H9 (cell line): ENCODE measurements at regions not wholly inside any gene's neighbourhood (a gene's known extent, or its start where the extent isn't known, plus 50 kb on each side); places are given as distances from the start of the nearest gene placed in this dataset.

Source experiments
- DNase-seq: peaks from one replicate; pipeline ENCODE4 v3.0.0-alpha.2; 2017
- H2AFZ ChIP-seq: one replicate; pipeline ENCODE4 v1.6.1; 2013; ENCODE audit warnings: mild to moderate bottlenecking, low read length, control low read depth, moderate library complexity
- H2AK5ac ChIP-seq: 2 replicates; pipeline ENCODE4 v1.6.1; 2013; ENCODE audit warnings: low read length, control low read depth, mixed read lengths; ENCODE audit not compliant: insufficient read length
- H2BK120ac ChIP-seq: one replicate; pipeline ENCODE4 v1.6.1; 2013; ENCODE audit warnings: low read depth, mild to moderate bottlenecking, low read length, control low read depth, inconsistent platforms; ENCODE audit not compliant: poor library complexity, severe bottlenecking
- H2BK12ac ChIP-seq: 2 replicates; pipeline ENCODE4 v1.6.1; 2013; ENCODE audit warnings: low read length, control low read depth, mixed read lengths, low read depth; ENCODE audit not compliant: insufficient read length
- H2BK15ac ChIP-seq: 2 replicates; pipeline ENCODE4 v1.6.1; 2013; ENCODE audit warnings: low read depth, low read length, control low read depth
- H2BK20ac ChIP-seq: one replicate; pipeline ENCODE4 v1.6.1; 2013; ENCODE audit warnings: low read depth, mild to moderate bottlenecking, low read length, control low read depth, inconsistent platforms; ENCODE audit not compliant: poor library complexity, severe bottlenecking
- H2BK5ac ChIP-seq: 2 replicates; pipeline ENCODE4 v1.6.1; 2013; ENCODE audit warnings: low read length, control low read depth, mixed read lengths; ENCODE audit not compliant: insufficient read length
- H3K14ac ChIP-seq: 2 replicates; pipeline ENCODE4 v1.6.1; 2013; ENCODE audit warnings: low read length, control low read depth; ENCODE audit not compliant: insufficient read depth
- H3K18ac ChIP-seq: 2 replicates; pipeline ENCODE4 v1.6.1; 2013; ENCODE audit warnings: low read depth, mild to moderate bottlenecking, mixed read lengths, low read length, control low read depth; ENCODE audit not compliant: insufficient read length
- H3K23ac ChIP-seq: 2 replicates; pipeline ENCODE4 v1.6.1; 2013; ENCODE audit warnings: low read length, control low read depth, mixed read lengths, low read depth; ENCODE audit not compliant: insufficient read length
- H3K23me2 ChIP-seq: 2 replicates; pipeline ENCODE4 v1.6.1; 2013; ENCODE audit warnings: low read depth, mild to moderate bottlenecking, mixed read lengths, low read length, control low read depth; ENCODE audit not compliant: insufficient read length, poor library complexity, severe bottlenecking
- H3K27ac ChIP-seq: 2 replicates; pipeline ENCODE4 v1.5.1; 2013; ENCODE audit warnings: low read length, control low read depth, mixed read lengths, low read depth; ENCODE audit not compliant: insufficient read length
- H3K27me3 ChIP-seq: 2 replicates; pipeline ENCODE4 v1.6.1; 2013; ENCODE audit warnings: low read length, control low read depth, inconsistent platforms; ENCODE audit not compliant: insufficient read depth
- H3K4ac ChIP-seq: 2 replicates; pipeline ENCODE4 v1.6.1; 2013; ENCODE audit warnings: low read depth, mild to moderate bottlenecking, control low read depth, inconsistent platforms, low read length, moderate library complexity
- H3K4me1 ChIP-seq: 2 replicates; pipeline ENCODE4 v1.6.1; 2013; ENCODE audit warnings: low read length, control low read depth, inconsistent platforms; ENCODE audit not compliant: insufficient read depth
- H3K4me2 ChIP-seq: 2 replicates; pipeline ENCODE4 v1.6.1; 2013; ENCODE audit warnings: low read length, control low read depth, mixed read lengths; ENCODE audit not compliant: insufficient read length, insufficient read depth
- H3K56ac ChIP-seq: 2 replicates; pipeline ENCODE4 v1.6.1; 2013; ENCODE audit warnings: low read depth, mild to moderate bottlenecking, mixed read lengths, low read length, control low read depth; ENCODE audit not compliant: insufficient read length
- H3K79me1 ChIP-seq: 2 replicates; pipeline ENCODE4 v1.6.1; 2013; ENCODE audit warnings: low read depth, mild to moderate bottlenecking, moderate library complexity, low read length, control low read depth, inconsistent platforms; ENCODE audit not compliant: insufficient read depth, poor library complexity, severe bottlenecking
- H3K79me2 ChIP-seq: 2 replicates; pipeline ENCODE4 v1.6.1; 2013; ENCODE audit warnings: low read length, control low read depth, inconsistent platforms; ENCODE audit not compliant: insufficient read depth
- H3K9ac ChIP-seq: 2 replicates; pipeline ENCODE4 v1.6.1; 2013; ENCODE audit warnings: low read length, control low read depth, mixed read lengths; ENCODE audit not compliant: insufficient read length; ENCODE audit errors: extremely low read depth
- H3K9me3 ChIP-seq: one replicate; pipeline ENCODE4 v1.6.1; 2013; ENCODE audit warnings: low read depth, low read length, inconsistent platforms; ENCODE audit not compliant: control insufficient read depth
- H3T11ph ChIP-seq: one replicate; pipeline ENCODE4 v1.6.1; 2013; ENCODE audit warnings: mild to moderate bottlenecking, low read length, control low read depth, inconsistent platforms
- H4K20me1 ChIP-seq: one replicate; pipeline ENCODE4 v1.6.1; 2013; ENCODE audit not compliant: control insufficient read depth, insufficient read length, insufficient read depth
- H4K5ac ChIP-seq: 2 replicates; pipeline ENCODE4 v1.6.1; 2013; ENCODE audit warnings: low read depth, mild to moderate bottlenecking, mixed read lengths, low read length, control low read depth; ENCODE audit not compliant: insufficient read length
- H4K8ac ChIP-seq: replicated peaks from 2 replicates; pipeline ENCODE4 v1.6.1; 2013; ENCODE audit warnings: low read length, control low read depth, mixed read lengths, low read depth; ENCODE audit not compliant: insufficient read length
- H4K91ac ChIP-seq: 2 replicates; pipeline ENCODE4 v1.6.1; 2013; ENCODE audit warnings: low read depth, mild to moderate bottlenecking, moderate library complexity, mixed read lengths, low read length, control low read depth; ENCODE audit not compliant: insufficient read length
- H3K27ac Mint-ChIP-seq, 3 experiments: 2 replicates in 2 of 3; 3 replicates in 1 of 3; pipeline ENCODE4 v1.8.0; 2020 to 2021; ENCODE audit warnings: mixed read lengths in 3 of 3, mild to moderate bottlenecking in 1 of 3, moderate library complexity in 1 of 3
- H3K27me3 Mint-ChIP-seq: 2 replicates; pipeline ENCODE4 v1.8.0; 2021; ENCODE audit warnings: low read depth, mild to moderate bottlenecking, moderate library complexity, mixed read lengths
- H3K36me3 Mint-ChIP-seq, 3 experiments: 2 replicates in 2 of 3; 3 replicates in 1 of 3; pipeline ENCODE4 v1.8.0; 2020 to 2021; ENCODE audit warnings: low read depth in 3 of 3, mixed read lengths in 3 of 3; ENCODE audit not compliant: insufficient read depth in 1 of 3
- H3K4me1 Mint-ChIP-seq, 2 experiments: 2 replicates each; pipeline ENCODE4 v1.8.0; 2020; ENCODE audit warnings: mixed read lengths in 2 of 2
- H3K4me3 Mint-ChIP-seq, 2 experiments: 2 replicates in 1 of 2; 3 replicates in 1 of 2; pipeline ENCODE4 v1.8.0; 2020 to 2021; ENCODE audit warnings: mild to moderate bottlenecking in 2 of 2, mixed read lengths in 2 of 2, moderate library complexity in 1 of 2
- H3K9me3 Mint-ChIP-seq, 2 experiments: 2 replicates in 1 of 2; 3 replicates in 1 of 2; pipeline ENCODE4 v1.8.0; 2020; ENCODE audit warnings: mild to moderate bottlenecking in 2 of 2, mixed read lengths in 2 of 2, moderate library complexity in 1 of 2
- CTCF ChIP-seq: fragments of 200-600 bp; sonication (generic); conservative IDR thresholded peaks from 3 replicates; pipeline ENCODE4 v1.8.0; 2021; ENCODE audit warnings: antibody characterized with exemption, mild to moderate bottlenecking
- WGBS: extraction: QIAGEN DNeasy Blood & Tissue Kit; methylation state at CpG from one replicate; pipeline ENCODE4 v1.1.7; 2013; ENCODE audit warnings: missing lambda C conversion rate, low lambda C conversion rate, mixed read lengths; ENCODE audit not compliant: insufficient read length; ENCODE audit errors: extremely low coverage; 5-methylcytosine and 5-hydroxymethylcytosine counted together

GRCh38 chr10:105742923-105743322 is 1101.8 kb downstream of the SORCS3 start:
- H3K9ac ChIP-seq, result no peak overlapping the region
- no CpG with 5 or more reads among the region's 1 CpG for WGBS
- H3K4me2 ChIP-seq, result no peak overlapping the region
- no peaks in the 10 kb centered on the region for H3K23me2 ChIP-seq
- no peaks in the 10 kb centered on the region for H3K36me3 Mint-ChIP-seq
- H3K27me3 Mint-ChIP-seq, result no peaks in the 10 kb centered on the region; the same call in 1 of the 2 replicates
- H3K4me3 Mint-ChIP-seq, result no peak overlapping the region
- no peak overlapping the region for H3K4ac ChIP-seq
- no peak overlapping the region for H4K5ac ChIP-seq
- no peak overlapping the region for H2BK20ac ChIP-seq
- no peak overlapping the region for H3K56ac ChIP-seq
- H3K9me3 ChIP-seq, result no peaks in the 10 kb centered on the region
- no peak overlapping the region for H3K27ac Mint-ChIP-seq
- no peak overlapping the region for H3K23ac ChIP-seq
- no peaks in the 10 kb centered on the region for H3K4me1 ChIP-seq
- no peaks in the 10 kb centered on the region for H3K79me2 ChIP-seq
- no peak overlapping the region for H3T11ph ChIP-seq
- H2AK5ac ChIP-seq, result no peak overlapping the region
- no peak for TF ChIP-seq CTCF
- DNase-seq, result no peak
- no peak overlapping the region for H4K91ac ChIP-seq
- H3K9me3 Mint-ChIP-seq, result peaks cover 5 to 6% of the 10 kb centered on the region in 2 experiments; a peak in 3 of 5 replicates
- H3K27me3 ChIP-seq, result no peaks in the 10 kb centered on the region
- no peak overlapping the region for H3K27ac ChIP-seq
- H2BK120ac ChIP-seq, result no peak overlapping the region
- no peak overlapping the region for H2BK12ac ChIP-seq
- H2AFZ ChIP-seq, result no peak overlapping the region
- H3K18ac ChIP-seq, result no peak overlapping the region
- H2BK15ac ChIP-seq, result no peak overlapping the region
- H3K79me1 ChIP-seq, result no peaks in the 10 kb centered on the region
- H4K20me1 ChIP-seq, result no peaks in the 10 kb centered on the region
- H3K14ac ChIP-seq, result no peak overlapping the region
- no peaks in the 10 kb centered on the region for H3K4me1 Mint-ChIP-seq
- no peak overlapping the region for H2BK5ac ChIP-seq
- no peak overlapping the region for H4K8ac ChIP-seq
